ENCODE measurements at regions not wholly inside any gene's neighbourhood (a gene's known extent, or its start where the extent isn't known, plus 50 kb on each side); places are given as distances from the start of the nearest gene placed in this dataset.

GRCh38 chr7:156440456-156440855 is 200.1 kb upstream of the RNF32 start:
- DNase-seq: no peak

- no peak for DNase-seq
Observed at GRCh38 chr7:156438011-156438410, 202.6 kb upstream of the RNF32 start.

- no peak for DNase-seq
Observed at GRCh38 chr7:156437021-156437614, 203.5 kb upstream of the RNF32 start.

- no peak for DNase-seq
Observed at GRCh38 chr7:156435486-156436231, 204.9 kb upstream of the RNF32 start.

GRCh38 chr7:156434706-156435105 is 205.9 kb upstream of the RNF32 start:
- no peak for DNase-seq

- no peak for DNase-seq
Observed at GRCh38 chr7:156432018-156432417, 208.6 kb upstream of the RNF32 start.

- no peak for DNase-seq
Observed at GRCh38 chr7:156430109-156430508, 210.5 kb upstream of the RNF32 start.

- no peak for DNase-seq
Observed at GRCh38 chr7:156429514-156429913, 211.1 kb upstream of the RNF32 start.

GRCh38 chr7:156423876-156424275 is 216.7 kb upstream of the RNF32 start:
- no peak for DNase-seq

- DNase-seq: no peak
Observed at GRCh38 chr7:156420496-156420895, 220.1 kb upstream of the RNF32 start.

GRCh38 chr7:156419782-156420181 is 220.8 kb upstream of the RNF32 start:
- no peak for DNase-seq

GRCh38 chr7:156402255-156402654 is 238.3 kb upstream of the RNF32 start:
- no peak for DNase-seq

GRCh38 chr7:156401617-156402016 is 239.0 kb upstream of the RNF32 start:
- no peak for DNase-seq

- DNase-seq: no peak
Observed at GRCh38 chr7:156400046-156400445, 240.5 kb upstream of the RNF32 start.

- peak; percentile 14 for DNase-seq
Observed at GRCh38 chr7:156397249-156397648, 243.3 kb upstream of the RNF32 start.

- DNase-seq: no peak
Observed at GRCh38 chr7:156389116-156389692, 251.4 kb upstream of the RNF32 start.

GRCh38 chr7:156386097-156386496 is 254.5 kb upstream of the RNF32 start:
- no peak for DNase-seq

- DNase-seq: peak; percentile 9
Observed at GRCh38 chr7:156384706-156385105, 255.9 kb upstream of the RNF32 start.

- no peak for DNase-seq
Observed at GRCh38 chr7:156383526-156383925, 257.0 kb upstream of the RNF32 start.

- DNase-seq: no peak
Observed at GRCh38 chr7:156380261-156380660, 260.3 kb upstream of the RNF32 start.

GRCh38 chr7:156379324-156380070 is 261.1 kb upstream of the RNF32 start:
- no peak for DNase-seq

- DNase-seq: no peak
Observed at GRCh38 chr7:156378806-156379205, 261.8 kb upstream of the RNF32 start.

- DNase-seq: no peak
Observed at GRCh38 chr7:156376317-156376716, 264.3 kb upstream of the RNF32 start.

- no peak for DNase-seq
Observed at GRCh38 chr7:156374335-156374734, 266.2 kb upstream of the RNF32 start.
